Activated CD8-positive, alpha-beta T cell treated with anti-CD3 and anti-CD28 coated beads for 36 hours (primary cell): ENCODE measurements at regions not wholly inside any gene's neighbourhood (a gene's known extent, or its start where the extent isn't known, plus 50 kb on each side); places are given as distances from the start of the nearest gene placed in this dataset.

ENCODE experiments used
- ATAC-seq: fragments of 200-7000 bp; cut with Tn5 transposase; one replicate; pipeline ENCODE4 v1.10.0; 2021; ENCODE audit warnings: mild to moderate bottlenecking, moderate library complexity
- CTCF ChIA-PET: fragments of 350-600 bp; sonication (Branson Sonifier 250); formaldehyde crosslinking; loops from one replicate; lab custom pipeline; 2021; ENCODE audit warnings: antibody characterized with exemption; lab: Charles Lee
- POLR2A ChIA-PET: fragments of 350-600 bp; sonication (Branson Sonifier 250); formaldehyde crosslinking; loops from one replicate; lab custom pipeline; 2021; ENCODE audit warnings: antibody characterized with exemption; lab: Charles Lee
- DNase-seq: peaks from one replicate; pipeline ENCODE4 v3.0.0-alpha.2; 2020
- H3K27ac Mint-ChIP-seq: one replicate; pipeline ENCODE4 v1.8.0; 2021; ENCODE audit warnings: mild to moderate bottlenecking, mixed read lengths
- H3K27me3 Mint-ChIP-seq: one replicate; pipeline ENCODE4 v1.8.0; 2021; ENCODE audit warnings: mixed read lengths
- H3K36me3 Mint-ChIP-seq: one replicate; pipeline ENCODE4 v1.8.0; 2021; ENCODE audit warnings: low read depth, mixed read lengths
- H3K4me1 Mint-ChIP-seq: one replicate; pipeline ENCODE4 v1.8.0; 2021; ENCODE audit warnings: low read depth, mixed read lengths
- H3K4me3 Mint-ChIP-seq: one replicate; pipeline ENCODE4 v1.8.0; 2021; ENCODE audit warnings: mild to moderate bottlenecking, moderate library complexity, mixed read lengths
- H3K9me3 Mint-ChIP-seq: one replicate; pipeline ENCODE4 v1.8.0; 2021; ENCODE audit warnings: mixed read lengths
- intact Hi-C: fragments of 100-400 bp; cut with micrococcal nuclease; formaldehyde crosslinking; loops from one replicate; pipeline ENCODE4 v1.10.0; 2022
- TF ChIP-seq, protein P1 (sequence below): fragments of 200-600 bp; IDR thresholded peaks from one replicate; pipeline ENCODE4 v1.8.0; 2022; ENCODE audit warnings: antibody characterized with exemption, mild to moderate bottlenecking

DNA sequence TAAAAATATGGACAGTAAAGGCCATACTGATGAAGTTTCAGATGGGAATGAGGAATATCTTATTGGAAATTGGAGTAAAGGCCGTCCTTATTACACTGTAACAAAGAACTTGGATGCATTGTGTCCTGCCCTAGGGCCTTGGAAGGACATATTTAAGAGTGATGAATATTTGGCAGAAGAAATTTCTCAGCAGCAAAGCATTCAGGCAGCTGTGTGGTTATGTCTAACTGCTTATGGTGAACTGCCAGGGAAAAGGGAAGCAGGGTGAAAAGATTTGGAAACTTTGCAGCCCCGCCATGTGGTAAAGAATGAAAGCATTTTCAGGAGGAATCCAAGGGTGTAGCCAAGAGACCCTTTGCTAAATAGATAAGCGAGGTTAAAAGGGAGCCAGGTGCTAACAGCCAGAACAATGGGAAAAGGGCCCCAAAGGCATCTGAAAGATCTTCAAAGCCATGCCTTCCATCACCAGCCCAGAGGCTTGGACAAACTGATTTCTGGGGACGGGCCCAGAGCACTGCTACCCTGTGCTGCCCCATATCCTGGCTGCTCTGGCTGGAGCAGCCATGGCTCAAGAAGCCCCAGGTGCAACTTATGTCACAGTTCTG lies 200.0 kb downstream of the PTPRU start:
- ATAC-seq (no peak), DNase-seq (no peak)
- H3K27ac Mint-ChIP-seq: no peak overlapping the region
- H3K27me3 Mint-ChIP-seq: peaks cover 7% of the 10 kb centered on the region
- ChIA-PET POLR2A (no interaction called here), CTCF (no interaction called here)
- no peaks in the 10 kb centered on the region for H3K36me3 Mint-ChIP-seq
- H3K9me3 Mint-ChIP-seq: peaks cover 3% of the 10 kb centered on the region
- no peaks in the 10 kb centered on the region for H3K4me1 Mint-ChIP-seq
- TF ChIP-seq, protein P1, sequence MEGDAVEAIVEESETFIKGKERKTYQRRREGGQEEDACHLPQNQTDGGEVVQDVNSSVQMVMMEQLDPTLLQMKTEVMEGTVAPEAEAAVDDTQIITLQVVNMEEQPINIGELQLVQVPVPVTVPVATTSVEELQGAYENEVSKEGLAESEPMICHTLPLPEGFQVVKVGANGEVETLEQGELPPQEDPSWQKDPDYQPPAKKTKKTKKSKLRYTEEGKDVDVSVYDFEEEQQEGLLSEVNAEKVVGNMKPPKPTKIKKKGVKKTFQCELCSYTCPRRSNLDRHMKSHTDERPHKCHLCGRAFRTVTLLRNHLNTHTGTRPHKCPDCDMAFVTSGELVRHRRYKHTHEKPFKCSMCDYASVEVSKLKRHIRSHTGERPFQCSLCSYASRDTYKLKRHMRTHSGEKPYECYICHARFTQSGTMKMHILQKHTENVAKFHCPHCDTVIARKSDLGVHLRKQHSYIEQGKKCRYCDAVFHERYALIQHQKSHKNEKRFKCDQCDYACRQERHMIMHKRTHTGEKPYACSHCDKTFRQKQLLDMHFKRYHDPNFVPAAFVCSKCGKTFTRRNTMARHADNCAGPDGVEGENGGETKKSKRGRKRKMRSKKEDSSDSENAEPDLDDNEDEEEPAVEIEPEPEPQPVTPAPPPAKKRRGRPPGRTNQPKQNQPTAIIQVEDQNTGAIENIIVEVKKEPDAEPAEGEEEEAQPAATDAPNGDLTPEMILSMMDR: no peak
- no peak overlapping the region for H3K4me3 Mint-ChIP-seq
- intact Hi-C loops: no loop called here

DNA sequence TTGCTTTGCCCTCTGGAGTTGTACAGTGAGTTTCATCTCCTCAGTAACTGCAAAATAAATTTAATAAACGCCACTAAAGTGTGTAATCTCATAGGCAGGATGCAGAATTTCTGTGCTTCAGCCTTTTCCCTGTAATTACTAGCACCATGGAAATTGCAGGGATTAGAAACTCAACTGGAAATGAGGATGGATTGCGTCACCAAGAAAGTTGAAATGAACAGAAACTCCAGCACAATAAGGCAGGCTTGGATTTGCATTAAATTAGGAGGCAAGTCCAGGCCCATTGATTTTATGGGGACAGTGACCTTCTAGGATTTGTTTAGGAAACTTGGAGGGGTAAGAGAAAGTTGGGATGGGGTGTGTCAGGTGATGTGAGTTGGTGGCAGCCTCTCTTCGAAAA lies 197.5 kb downstream of the PTPRU start:
- DNase-seq: no peak
- Mint-ChIP-seq H3K27ac (no peak overlapping the region), H3K4me1 (no peaks in the 10 kb centered on the region), H3K27me3 (peaks cover 4% of the 10 kb centered on the region), H3K4me3 (no peak overlapping the region), H3K9me3 (peaks cover 7% of the 10 kb centered on the region), H3K36me3 (no peaks in the 10 kb centered on the region)
- ATAC-seq: no peak
- intact Hi-C loops: no loop called here
- CTCF ChIA-PET: no interaction called here
- POLR2A ChIA-PET: no interaction called here
- TF ChIP-seq, protein P1: no peak

DNA sequence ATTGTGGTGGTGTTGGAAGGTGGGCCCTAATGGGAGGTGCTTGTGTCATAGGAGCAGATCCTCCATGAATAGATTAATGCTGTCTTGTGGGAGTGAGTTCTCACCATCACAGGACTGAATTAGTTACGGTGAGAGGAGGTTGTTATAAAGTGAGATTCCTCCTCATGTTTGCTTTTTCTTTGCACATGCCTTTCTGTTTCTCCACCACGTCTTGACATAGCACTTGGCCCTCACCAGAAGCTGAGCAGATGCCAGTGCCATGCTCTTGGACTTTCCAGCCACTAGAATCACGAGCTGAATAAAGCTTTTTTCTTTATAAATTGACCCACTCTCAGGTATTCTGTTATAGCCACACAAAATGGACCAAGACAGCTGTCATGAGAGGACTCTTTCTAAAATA lies 194.8 kb downstream of the PTPRU start:
- no peaks in the 10 kb centered on the region for H3K36me3 Mint-ChIP-seq
- ATAC-seq (no peak), DNase-seq (no peak)
- TF ChIP-seq, protein P1: no peak
- H3K4me3 Mint-ChIP-seq: no peak overlapping the region
- H3K27me3 Mint-ChIP-seq: peaks cover 8% of the 10 kb centered on the region
- intact Hi-C loops: no loop called here
- no peak overlapping the region for H3K27ac Mint-ChIP-seq
- H3K9me3 Mint-ChIP-seq: peaks cover 7% of the 10 kb centered on the region
- CTCF ChIA-PET: no interaction called here
- no peaks in the 10 kb centered on the region for H3K4me1 Mint-ChIP-seq
- POLR2A ChIA-PET: no interaction called here

DNA sequence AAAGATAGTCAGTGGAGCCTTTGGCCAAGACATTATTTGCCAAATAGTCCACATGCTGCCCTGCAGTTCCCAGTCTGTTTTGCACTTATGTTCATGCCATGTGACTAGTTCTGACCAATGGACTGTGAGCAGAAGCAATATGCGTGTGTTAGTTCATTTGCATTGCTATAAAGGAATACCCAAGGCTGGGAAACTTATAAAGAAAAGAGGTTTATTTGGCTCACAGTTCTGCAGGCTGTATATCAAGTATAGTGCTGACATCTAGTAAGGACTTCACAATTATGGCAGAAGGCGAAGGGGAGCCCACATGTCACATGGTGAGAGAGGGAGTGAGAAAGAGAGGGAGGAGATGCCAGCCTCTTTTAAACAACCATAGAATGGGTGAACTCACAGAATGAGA lies 193.3 kb downstream of the PTPRU start:
- Mint-ChIP-seq H3K9me3 (peaks cover 7% of the 10 kb centered on the region), H3K27ac (no peak overlapping the region), H3K4me1 (no peaks in the 10 kb centered on the region), H3K4me3 (no peak overlapping the region), H3K27me3 (peaks cover 8% of the 10 kb centered on the region), H3K36me3 (no peaks in the 10 kb centered on the region)
- DNase-seq (no peak), ATAC-seq (no peak)
- intact Hi-C loops: no loop called here
- ChIA-PET CTCF (no interaction called here), POLR2A (no interaction called here)
- TF ChIP-seq, protein P1: no peak

DNA sequence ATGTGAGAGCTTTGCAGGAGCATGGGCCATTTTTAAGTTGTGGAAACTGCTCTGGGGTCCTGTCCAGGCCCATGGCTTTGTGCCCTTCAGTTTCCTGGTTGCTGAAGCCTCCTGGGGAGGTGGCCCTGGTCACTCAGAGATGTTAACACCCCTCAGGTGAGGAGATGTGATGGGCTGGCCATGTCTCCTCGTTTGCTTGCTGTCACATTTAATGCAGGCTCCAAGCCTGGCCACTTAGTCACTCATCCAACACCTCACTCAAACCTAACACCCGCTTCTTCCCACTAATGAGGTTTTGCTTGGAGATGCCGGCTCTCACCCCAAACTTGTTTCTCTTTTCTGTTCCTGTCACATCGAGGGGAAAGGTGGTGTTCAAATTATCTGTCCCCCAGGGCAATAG lies 192.7 kb downstream of the PTPRU start:
- POLR2A ChIA-PET: no interaction called here
- Mint-ChIP-seq H3K27ac (no peak overlapping the region), H3K9me3 (peaks cover 7% of the 10 kb centered on the region), H3K27me3 (peaks cover 11% of the 10 kb centered on the region), H3K36me3 (no peaks in the 10 kb centered on the region), H3K4me1 (no peaks in the 10 kb centered on the region), H3K4me3 (no peak overlapping the region)
- intact Hi-C loops: no loop called here
- TF ChIP-seq, protein P1: no peak
- CTCF ChIA-PET: no interaction called here
- DNase-seq (no peak), ATAC-seq (no peak)
